ENCODE measurements at regions not wholly inside any gene's neighbourhood (a gene's known extent, or its start where the extent isn't known, plus 50 kb on each side); places are given as distances from the start of the nearest gene placed in this dataset.
"Not testable (repeated sequence)": the region's sequence is repeated elsewhere in the genome, so short reads cannot be mapped to it uniquely, and the experiment has no call there.

- FAIRE-seq (peak; percentile 48), DNase-seq (ENCODE audit: low spot score) (peak; percentile 80)
Measured at GRCh38 chr11:134949121-134950090, 537.4 kb upstream of the B3GAT1 start.

- FAIRE-seq, result no peak
Measured at GRCh38 chr11:134947556-134947955, 535.5 kb upstream of the B3GAT1 start.

GRCh38 chr11:134945993-134946392 lies 534.0 kb upstream of the B3GAT1 start:
- DNase-seq (ENCODE audit: low spot score) (no peak), FAIRE-seq (no peak)

More at GRCh38 chr11:134947556-134947955, 535.5 kb upstream of the B3GAT1 start:
- DNase-seq (ENCODE audit: low spot score), result no peak

DNA sequence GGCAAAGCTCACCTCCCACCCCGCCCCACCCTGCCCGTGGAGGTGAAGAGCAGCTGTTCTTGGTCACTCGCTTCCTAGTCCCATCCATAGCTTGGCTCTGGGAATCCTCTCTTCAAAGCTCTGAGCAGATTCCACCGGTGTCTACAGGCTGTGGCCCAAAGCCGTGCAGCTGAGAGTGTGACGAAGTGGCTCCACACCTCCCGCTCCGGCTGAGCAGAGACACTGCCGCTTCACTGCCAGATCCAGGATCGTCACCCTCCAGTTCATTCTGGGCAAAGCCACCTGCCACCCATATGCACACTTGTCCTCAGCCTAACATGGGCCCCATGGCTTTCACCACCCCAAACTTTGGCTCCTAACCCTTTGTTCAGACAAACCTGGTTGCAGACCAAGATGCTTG lies 532.9 kb upstream of the B3GAT1 start:
- DNase-seq (ENCODE audit: low spot score) (no peak), FAIRE-seq (no peak)

DNA sequence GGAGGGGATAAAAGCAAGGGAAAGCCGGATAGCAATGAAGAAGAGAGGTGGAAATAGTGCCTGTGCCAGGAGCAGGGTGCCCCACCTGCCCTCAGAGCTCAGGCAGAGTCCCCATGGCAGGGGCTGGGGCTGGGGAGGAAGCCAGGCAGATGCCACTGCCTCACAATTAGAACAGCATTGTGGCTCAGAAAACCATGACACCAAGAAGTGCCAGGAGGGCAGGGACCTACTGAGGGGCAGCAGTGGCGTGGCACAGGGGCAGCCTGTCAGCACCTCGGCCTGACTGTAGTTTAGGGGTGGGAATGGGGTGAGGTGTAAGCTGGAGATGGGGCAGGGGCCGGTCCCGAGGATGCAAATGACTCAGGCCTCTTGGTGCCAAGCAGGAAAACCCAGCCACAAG lies 532.1 kb upstream of the B3GAT1 start:
- FAIRE-seq (no peak), DNase-seq (ENCODE audit: low spot score) (no peak)

DNA sequence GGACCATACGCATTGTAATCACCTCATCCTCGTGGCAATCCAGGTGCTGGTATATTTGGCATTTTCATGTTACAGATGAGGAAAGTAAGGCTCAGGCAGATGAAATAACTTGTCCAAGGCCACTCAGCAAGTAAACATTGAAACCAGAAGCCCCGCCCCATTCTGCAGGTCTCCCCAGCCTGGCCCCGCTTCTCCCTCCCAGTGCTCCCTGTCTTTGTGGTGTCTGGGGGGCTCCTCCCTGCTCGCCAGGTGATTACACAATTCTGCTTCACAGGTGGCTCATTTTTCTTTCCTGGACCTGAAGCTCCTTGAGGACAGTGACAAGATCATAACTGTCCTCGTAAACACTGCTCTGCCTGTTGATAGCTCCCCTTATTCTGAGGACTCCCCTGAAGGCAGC lies 531.5 kb upstream of the B3GAT1 start:
- FAIRE-seq (no peak), DNase-seq (ENCODE audit: low spot score) (no peak)

GRCh38 chr11:134942681-134943080 lies 530.6 kb upstream of the B3GAT1 start:
- FAIRE-seq, result no peak

GRCh38 chr11:134941936-134942600 lies 530.0 kb upstream of the B3GAT1 start:
- not testable (repeated sequence) for DNase-seq (ENCODE audit: low spot score)

More at GRCh38 chr11:134942681-134943080, 530.6 kb upstream of the B3GAT1 start:
- DNase-seq (ENCODE audit: low spot score), result no peak

GRCh38 chr11:134941326-134941725 lies 529.3 kb upstream of the B3GAT1 start:
- FAIRE-seq (no peak), DNase-seq (ENCODE audit: low spot score) (no peak)

More at GRCh38 chr11:134941936-134942600, 530.0 kb upstream of the B3GAT1 start:
- FAIRE-seq, result peak; percentile 27

GRCh38 chr11:134940441-134941126 lies 528.5 kb upstream of the B3GAT1 start:
- FAIRE-seq (no peak), DNase-seq (ENCODE audit: low spot score) (no peak)

DNA sequence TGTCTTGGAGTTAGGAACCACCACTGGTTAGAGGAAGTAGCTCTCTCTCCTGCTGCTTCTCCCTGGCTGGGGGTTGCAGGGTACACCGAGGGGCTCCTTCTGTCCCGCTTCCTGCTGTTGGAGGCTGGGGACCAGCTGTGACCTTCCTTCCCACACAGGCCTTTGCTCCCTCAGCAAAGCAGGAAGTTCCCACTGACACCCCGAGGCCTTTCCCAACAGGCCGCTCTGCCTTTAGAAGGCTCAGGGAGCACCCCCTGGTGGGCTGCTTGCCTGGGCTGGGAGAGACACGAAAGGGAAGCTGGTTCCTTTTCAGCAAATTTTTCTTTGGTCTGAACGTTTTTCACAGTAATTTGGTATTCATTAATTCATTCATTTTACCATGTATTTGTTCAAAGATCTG lies 527.9 kb upstream of the B3GAT1 start:
- DNase-seq (ENCODE audit: low spot score), result no peak
- no peak for FAIRE-seq

- FAIRE-seq (no peak), DNase-seq (ENCODE audit: low spot score) (no peak)
Measured at GRCh38 chr11:134939031-134939430, 527.0 kb upstream of the B3GAT1 start.

DNA sequence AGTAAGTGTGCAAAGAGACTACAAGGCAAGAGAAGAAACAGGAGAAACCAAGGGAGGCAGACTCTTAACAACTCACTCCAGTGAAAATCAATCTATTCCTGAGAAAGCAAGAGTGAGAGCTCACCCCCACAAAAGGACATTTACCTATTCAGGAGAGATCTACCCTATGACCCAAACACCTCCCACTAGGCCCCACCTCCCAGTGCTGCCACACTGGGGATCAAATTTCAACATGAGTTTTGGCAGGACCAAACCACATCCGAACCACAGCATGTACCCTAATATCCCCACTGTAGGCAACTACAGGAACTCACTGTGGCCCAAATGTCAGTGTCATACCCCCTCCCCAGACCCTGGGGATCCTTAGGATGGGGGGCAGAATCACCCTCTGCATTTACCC lies 526.2 kb upstream of the B3GAT1 start:
- FAIRE-seq (no peak), DNase-seq (ENCODE audit: low spot score) (no peak)

GRCh38 chr11:134937193-134937592 lies 525.2 kb upstream of the B3GAT1 start:
- DNase-seq (ENCODE audit: low spot score); FAIRE-seq: not testable (repeated sequence)

GRCh38 chr11:134932761-134933160 lies 520.7 kb upstream of the B3GAT1 start:
- no peak for DNase-seq (ENCODE audit: low spot score)
- FAIRE-seq, result no peak

GRCh38 chr11:134925432-134925831 lies 513.4 kb upstream of the B3GAT1 start:
- FAIRE-seq (no peak), DNase-seq (ENCODE audit: low spot score) (no peak)

- FAIRE-seq, result no peak
- no peak for DNase-seq (ENCODE audit: low spot score)
Measured at GRCh38 chr11:134923441-134923840, 511.4 kb upstream of the B3GAT1 start.

GRCh38 chr11:134921938-134922337 lies 509.9 kb upstream of the B3GAT1 start:
- FAIRE-seq, result no peak
- no peak for DNase-seq (ENCODE audit: low spot score)

DNA sequence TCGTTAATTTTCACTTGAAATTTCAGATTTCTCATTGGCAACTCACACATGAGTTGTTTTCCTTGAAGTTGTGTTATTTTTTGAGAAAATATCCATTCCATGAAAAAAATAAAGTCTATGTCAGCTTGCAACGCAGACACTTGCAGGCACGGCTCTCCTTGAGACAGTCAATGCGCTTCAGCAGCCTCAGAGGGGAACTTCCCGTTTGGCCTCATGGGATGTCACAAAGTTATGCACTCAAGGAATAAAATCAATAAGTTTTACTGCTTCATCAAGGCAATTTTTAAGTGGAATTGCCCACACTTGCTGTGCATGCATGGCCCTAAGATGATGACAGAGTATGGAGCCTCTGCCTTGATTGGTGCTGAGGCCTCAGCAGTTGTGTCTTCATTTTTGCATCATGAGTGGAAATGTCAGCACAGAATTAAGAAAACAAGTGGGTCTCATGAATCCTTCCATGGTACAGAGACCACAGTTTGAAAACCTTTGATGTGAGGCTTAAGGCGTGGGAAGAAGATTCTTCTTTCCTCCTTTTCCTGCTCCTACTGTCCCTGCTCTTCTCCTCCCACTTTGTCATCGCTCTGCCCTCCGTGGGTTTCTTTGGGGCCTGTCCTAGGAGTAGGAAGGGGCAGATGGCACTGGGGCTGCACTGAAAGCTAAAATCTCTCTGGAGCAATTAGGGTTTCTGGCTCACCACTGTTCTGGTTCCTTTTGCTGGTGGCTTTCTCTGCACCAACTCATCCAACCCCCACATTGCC lies 509.0 kb upstream of the B3GAT1 start:
- FAIRE-seq, result no peak

GRCh38 chr11:134916421-134917213 lies 504.6 kb upstream of the B3GAT1 start:
- DNase-seq (ENCODE audit: low spot score), result no peak

More for the DNA sequence above, 509.0 kb upstream of the B3GAT1 start:
- no peak for DNase-seq (ENCODE audit: low spot score)

More at GRCh38 chr11:134916421-134917213, 504.6 kb upstream of the B3GAT1 start:
- no peak for FAIRE-seq
